Keratinocyte (primary cell): ENCODE measurements at regions not wholly inside any gene's neighbourhood (a gene's known extent, or its start where the extent isn't known, plus 50 kb on each side); places are given as distances from the start of the nearest gene placed in this dataset.

ENCODE experiments used
- EZH2 ChIP-seq: IDR thresholded peaks from one replicate; pipeline ENCODE4 v1.6.1; 2012; ENCODE audit warnings: inconsistent platforms, mild to moderate bottlenecking, low read length, moderate library complexity
- TF ChIP-seq, protein P1 (sequence below), 3 experiments: IDR thresholded peaks in 1 of 3; conservative IDR thresholded peaks in 1 of 3; optimal IDR thresholded peaks in 1 of 3; 2 replicates in 2 of 3; 3 replicates in 1 of 3; pipeline versions ENCODE3 to v1.5.1; 2011; ENCODE audit warnings: low read length in 3 of 3, mild to moderate bottlenecking in 3 of 3, moderate library complexity in 2 of 3, control low read depth in 1 of 3, inconsistent platforms in 1 of 3; ENCODE audit not compliant: insufficient read depth in 2 of 3; ENCODE audit errors: extremely low read depth in 1 of 3

DNA sequence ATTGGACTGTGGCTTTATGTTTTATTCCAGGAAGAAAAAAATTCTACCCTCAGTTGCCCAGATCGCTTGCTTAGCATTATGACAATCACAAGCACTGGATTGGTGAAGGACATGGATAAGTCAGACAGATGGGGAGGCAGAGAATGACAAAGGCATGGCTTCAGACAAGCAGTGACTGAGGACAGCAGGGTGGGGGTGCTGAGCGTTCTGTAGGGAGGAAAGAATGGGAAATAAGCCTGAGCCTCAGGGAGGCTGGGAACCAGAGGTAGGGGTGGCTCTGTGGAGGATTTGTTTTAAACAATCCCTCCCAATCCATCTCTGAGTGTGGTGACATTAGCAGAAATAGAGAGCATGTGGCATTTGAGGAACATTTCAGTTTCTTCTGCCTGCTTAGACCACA lies 896.9 kb downstream of the CCSER2 start:
- TF ChIP-seq, protein P1, sequence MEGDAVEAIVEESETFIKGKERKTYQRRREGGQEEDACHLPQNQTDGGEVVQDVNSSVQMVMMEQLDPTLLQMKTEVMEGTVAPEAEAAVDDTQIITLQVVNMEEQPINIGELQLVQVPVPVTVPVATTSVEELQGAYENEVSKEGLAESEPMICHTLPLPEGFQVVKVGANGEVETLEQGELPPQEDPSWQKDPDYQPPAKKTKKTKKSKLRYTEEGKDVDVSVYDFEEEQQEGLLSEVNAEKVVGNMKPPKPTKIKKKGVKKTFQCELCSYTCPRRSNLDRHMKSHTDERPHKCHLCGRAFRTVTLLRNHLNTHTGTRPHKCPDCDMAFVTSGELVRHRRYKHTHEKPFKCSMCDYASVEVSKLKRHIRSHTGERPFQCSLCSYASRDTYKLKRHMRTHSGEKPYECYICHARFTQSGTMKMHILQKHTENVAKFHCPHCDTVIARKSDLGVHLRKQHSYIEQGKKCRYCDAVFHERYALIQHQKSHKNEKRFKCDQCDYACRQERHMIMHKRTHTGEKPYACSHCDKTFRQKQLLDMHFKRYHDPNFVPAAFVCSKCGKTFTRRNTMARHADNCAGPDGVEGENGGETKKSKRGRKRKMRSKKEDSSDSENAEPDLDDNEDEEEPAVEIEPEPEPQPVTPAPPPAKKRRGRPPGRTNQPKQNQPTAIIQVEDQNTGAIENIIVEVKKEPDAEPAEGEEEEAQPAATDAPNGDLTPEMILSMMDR (optimal IDR thresholded peaks at IDR 0.05 in 1 of 3, IDR thresholded peaks at IDR 0.05 in 1 of 3, conservative IDR thresholded peaks at IDR 0.05 in 1 of 3; ENCODE audit: extremely low read depth in 1 of 3, insufficient read depth in 2 of 3, low read length in 3 of 3): no peak
- TF ChIP-seq EZH2: no peak
